NCI-H1048 (cell line): ENCODE measurements at regions not wholly inside any gene's neighbourhood (a gene's known extent, or its start where the extent isn't known, plus 50 kb on each side); places are given as distances from the start of the nearest gene placed in this dataset.

ENCODE experiments used
- DNase-seq: peaks from one replicate; lab custom pipeline; 2025; lab: John Stamatoyannopoulos, UW

- no peak for DNase-seq
These were observed 50.7 kb upstream of the SPATA12 start for GRCh38 chr3:57009802-57010201.

GRCh38 chr3:57009367-57009766 lies 51.1 kb upstream of the SPATA12 start:
- DNase-seq, result no peak

- DNase-seq, result no peak
These were observed 52.7 kb upstream of the SPATA12 start for GRCh38 chr3:57007521-57008460.

GRCh38 chr3:57006949-57007419 lies 53.5 kb upstream of the SPATA12 start:
- no peak for DNase-seq

GRCh38 chr3:57006179-57006657 lies 54.2 kb upstream of the SPATA12 start:
- no peak for DNase-seq

- DNase-seq, result no peak
These were observed 56.2 kb upstream of the SPATA12 start for GRCh38 chr3:57004229-57004628.

GRCh38 chr3:57003676-57004075 lies 56.8 kb upstream of the SPATA12 start:
- no peak for DNase-seq

- no peak for DNase-seq
These were observed 59.1 kb upstream of the SPATA12 start for GRCh38 chr3:57001356-57001755.

GRCh38 chr3:57000012-57000411 lies 60.5 kb upstream of the SPATA12 start:
- DNase-seq, result no peak

GRCh38 chr3:56999547-56999946 lies 60.9 kb upstream of the SPATA12 start:
- no peak for DNase-seq

- no peak for DNase-seq
These were observed 62.4 kb upstream of the SPATA12 start for GRCh38 chr3:56998076-56998529.

GRCh38 chr3:56997675-56998074 lies 62.8 kb upstream of the SPATA12 start:
- no peak for DNase-seq

- DNase-seq, result no peak
These were observed 63.4 kb upstream of the SPATA12 start for GRCh38 chr3:56997041-56997440.

GRCh38 chr3:56994391-56994790 lies 66.1 kb upstream of the SPATA12 start:
- no peak for DNase-seq

- no peak for DNase-seq
These were observed 69.8 kb upstream of the SPATA12 start for GRCh38 chr3:56990641-56991015.

GRCh38 chr3:56989977-56990640 lies 70.4 kb upstream of the SPATA12 start:
- no peak for DNase-seq

- DNase-seq, result no peak
These were observed 71.1 kb upstream of the SPATA12 start for GRCh38 chr3:56989169-56989976.

- DNase-seq, result peak; percentile 18
These were observed 71.9 kb upstream of the SPATA12 start for GRCh38 chr3:56988458-56989168.

GRCh38 chr3:56987238-56987895 lies 73.1 kb upstream of the SPATA12 start:
- DNase-seq, result no peak

GRCh38 chr3:56986347-56986746 lies 74.1 kb upstream of the SPATA12 start:
- DNase-seq, result no peak

- no peak for DNase-seq
These were observed 74.6 kb upstream of the SPATA12 start for GRCh38 chr3:56985878-56986277.
